K562 (cell line): ENCODE measurements at regions not wholly inside any gene's neighbourhood (a gene's known extent, or its start where the extent isn't known, plus 50 kb on each side); places are given as distances from the start of the nearest gene placed in this dataset.

Experiments
- BRD9 ChIP-seq: fragments of 450-650 bp; IDR thresholded peaks from 2 replicates; pipeline ENCODE4 v1.6.1; 2018; ENCODE audit warnings: low read depth; ENCODE audit not compliant: partially characterized antibody
- ESRRB ChIP-seq: fragments of 250-450 bp; sonication (Bioruptor Pico); IDR thresholded peaks from 2 replicates; pipeline ENCODE4 v1.5.0; 2020; ENCODE audit warnings: mild to moderate bottlenecking, moderate library complexity, borderline replicate concordance
- ETV1 ChIP-seq: fragments of 450-650 bp; conservative IDR thresholded peaks from 2 replicates; pipeline ENCODE4 v1.6.1; 2016; ENCODE audit warnings: missing genetic modification characterization, control low read depth, low read depth, missing compliant biosample characterization
- HMG20A ChIP-seq: fragments of 450-650 bp; formaldehyde crosslinking; conservative IDR thresholded peaks from 2 replicates; pipeline ENCODE4 v1.4.0; 2020; ENCODE audit warnings: mild to moderate bottlenecking, mixed read lengths
- HMGN3 ChIP-seq: IDR thresholded peaks from 2 replicates; pipeline ENCODE4 v1.6.1; 2011; ENCODE audit warnings: borderline replicate concordance, low read depth, mild to moderate bottlenecking, mixed read lengths, low read length; ENCODE audit not compliant: insufficient read length; ENCODE audit errors: extremely low read depth
- MITF ChIP-seq: IDR thresholded peaks from 2 replicates; pipeline ENCODE4 v1.6.1; 2014; ENCODE audit warnings: antibody characterized with exemption
- PCBP2 ChIP-seq: fragments of 200-400 bp; formaldehyde crosslinking; IDR thresholded peaks from 2 replicates; pipeline ENCODE4 v1.6.1; 2018; ENCODE audit warnings: low read length, low read depth, mild to moderate bottlenecking, moderate library complexity; ENCODE audit not compliant: poor library complexity, severe bottlenecking
- RBM25 ChIP-seq: fragments of 200-400 bp; formaldehyde crosslinking; IDR thresholded peaks from 2 replicates; pipeline ENCODE4 v1.6.1; 2018; ENCODE audit warnings: low read length, low read depth, moderate library complexity; ENCODE audit not compliant: severe bottlenecking
- SMAD1 ChIP-seq: fragments of 150-350 bp; IDR thresholded peaks from 2 replicates; pipeline ENCODE4 v1.6.1; 2014; ENCODE audit warnings: low read length, low read depth; ENCODE audit not compliant: partially characterized antibody
- SMAD4 ChIP-seq: fragments of 250-450 bp; sonication (Bioruptor Pico); conservative IDR thresholded peaks from 2 replicates; pipeline ENCODE4 v1.8.0; 2021; ENCODE audit warnings: inconsistent platforms, mild to moderate bottlenecking, moderate library complexity
- STAT5A ChIP-seq: IDR thresholded peaks from 2 replicates; pipeline ENCODE4 v1.6.1; 2012; ENCODE audit warnings: low read length, inconsistent platforms, borderline replicate concordance
- TAF15 ChIP-seq: fragments of 200-400 bp; formaldehyde crosslinking; IDR thresholded peaks from 2 replicates; pipeline ENCODE4 v1.6.1; 2017; ENCODE audit warnings: mild to moderate bottlenecking, low read depth, low read length, moderate library complexity
- TEAD2 ChIP-seq: fragments of 450-650 bp; IDR thresholded peaks from 2 replicates; pipeline ENCODE4 v1.6.1; 2016; ENCODE audit warnings: missing genetic modification characterization, control low read depth, missing compliant biosample characterization
- TFAP4 ChIP-seq: sonication (generic); formaldehyde crosslinking; IDR thresholded peaks from 2 replicates; pipeline ENCODE4 v1.8.0; 2022; ENCODE audit warnings: missing genetic modification reagents, mild to moderate bottlenecking, moderate library complexity, borderline replicate concordance
- ZBTB40 ChIP-seq, 2 experiments: fragments of 450-650 bp in 1 of 2; sonication (generic) in 1 of 2; formaldehyde crosslinking in 1 of 2; IDR thresholded peaks; 2 replicates each; pipeline versions ENCODE4 v1.7.1 to v1.9.0; 2016 to 2022; ENCODE audit warnings: inconsistent platforms in 1 of 2, mild to moderate bottlenecking in 1 of 2, missing genetic modification reagents in 1 of 2
- ZNF311 ChIP-seq: fragments of 250-450 bp; sonication (Bioruptor Pico); IDR thresholded peaks from 2 replicates; pipeline ENCODE4 v1.4.0; 2020; ENCODE audit warnings: mild to moderate bottlenecking, moderate library complexity
- ZNF589 ChIP-seq: fragments of 200-800 bp; sonication (Bioruptor generic); IDR thresholded peaks from 2 replicates; pipeline ENCODE4 v1.6.1; 2016; ENCODE audit warnings: low read depth, missing genetic modification characterization, missing compliant biosample characterization

GRCh38 chr13:28574617-28575142 is 79.8 kb upstream of the FLT1 start (continued):
- TF ChIP-seq ZBTB40 (IDR thresholded peaks at IDR 0.05) (peak; percentile 42; the same call in 1 of the 2 replicates), ZBTB40 (CRISPR knock-in tag; IDR thresholded peaks at IDR 0.05) (no peak), MITF (no peak), SMAD1 (no peak), BRD9 (peak; percentile 57), PCBP2 (no peak), ETV1 (tag) (peak; percentile 39; the same call in 1 of the 2 replicates), TEAD2 (tag) (peak; percentile 10; the same call in 1 of the 2 replicates), TFAP4 (CRISPR knock-in tag) (peak; percentile 45), HMG20A (CRISPR knock-in tag) (no peak), STAT5A (peak; percentile 92), ESRRB (CRISPR knock-in tag) (no peak), TAF15 (no peak), ZNF589 (CRISPR knock-in tag) (peak; percentile 92), SMAD4 (CRISPR knock-in tag) (peak; percentile 70), HMGN3 (peak; percentile 36), RBM25 (no peak), ZNF311 (CRISPR knock-in tag) (no peak)
